ENCODE measurements at regions not wholly inside any gene's neighbourhood (a gene's known extent, or its start where the extent isn't known, plus 50 kb on each side); places are given as distances from the start of the nearest gene placed in this dataset.

DNA sequence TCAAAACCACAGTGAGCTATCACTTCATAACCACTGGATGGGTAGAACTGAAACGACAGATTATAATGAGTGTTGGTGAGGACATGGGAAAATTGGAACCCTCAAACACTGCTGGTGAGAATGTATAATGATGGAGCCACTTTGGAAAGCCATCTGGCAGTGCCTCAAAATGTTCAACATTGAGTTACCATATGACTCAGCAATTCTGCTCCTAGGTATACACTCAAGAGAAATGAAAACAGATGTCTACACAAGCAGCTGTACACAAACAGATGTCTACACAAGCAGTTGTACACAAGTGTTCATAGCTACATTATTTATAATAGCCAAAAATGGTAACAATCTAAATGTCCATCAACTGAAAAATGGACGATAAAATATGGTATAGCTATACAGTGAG lies 143.9 kb downstream of the PDGFRA start:
- ATAC-seq (ENCODE audit: low FRiP score) = no peak
- no peak for DNase-seq (ENCODE audit: low spot score)
- no peak for TF ChIP-seq CTCF (IDR thresholded peaks at IDR 0.05)

DNA sequence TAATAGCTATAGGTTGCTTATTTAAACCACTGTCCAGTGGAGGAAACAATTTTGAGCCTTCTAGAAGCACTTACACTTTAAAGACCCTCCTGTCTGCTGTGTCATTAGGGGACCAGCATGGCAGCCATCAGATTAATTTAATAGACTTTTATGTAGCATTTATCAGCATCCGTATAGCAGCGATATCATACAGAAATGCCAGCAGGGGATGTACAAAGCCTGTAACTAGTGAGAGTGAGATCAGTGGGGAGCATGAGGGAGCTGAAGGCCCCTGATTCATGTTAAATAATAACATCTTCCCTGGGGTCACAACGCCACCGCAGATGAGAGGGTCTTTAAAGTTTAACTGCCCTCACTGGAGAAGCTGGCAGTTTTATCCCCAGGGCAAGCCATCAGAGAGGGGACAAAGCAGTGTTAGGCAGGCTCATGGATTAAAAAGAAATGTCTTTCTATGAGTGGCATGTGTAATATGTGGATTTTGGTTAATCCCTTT lies 144.7 kb downstream of the PDGFRA start:
- ATAC-seq (ENCODE audit: low FRiP score) (no peak), DNase-seq (ENCODE audit: low spot score) (no peak)
- TF ChIP-seq CTCF (IDR thresholded peaks at IDR 0.05) = no peak

DNA sequence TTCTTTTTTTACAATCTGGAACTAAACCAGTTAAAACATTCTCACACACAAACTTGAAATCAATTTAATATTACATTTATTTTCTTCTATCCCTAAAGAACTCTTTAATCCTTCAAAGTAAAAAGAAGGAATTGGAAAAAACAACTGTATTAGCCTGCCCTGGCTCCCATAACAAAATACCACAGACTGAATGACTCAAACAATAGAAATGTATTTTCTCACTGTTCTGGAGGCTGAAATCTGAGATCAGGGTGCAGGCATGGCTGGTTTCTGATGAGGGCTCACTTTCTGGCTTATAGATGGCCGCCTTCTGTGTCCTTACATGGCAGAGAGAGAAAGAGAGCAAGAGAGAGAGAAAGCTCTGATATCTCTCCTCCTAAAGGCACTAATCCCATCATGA lies 149.4 kb downstream of the PDGFRA start:
- ATAC-seq (ENCODE audit: low FRiP score) (no peak), DNase-seq (ENCODE audit: low spot score) (no peak)
- no peak for TF ChIP-seq CTCF (IDR thresholded peaks at IDR 0.05)

DNA sequence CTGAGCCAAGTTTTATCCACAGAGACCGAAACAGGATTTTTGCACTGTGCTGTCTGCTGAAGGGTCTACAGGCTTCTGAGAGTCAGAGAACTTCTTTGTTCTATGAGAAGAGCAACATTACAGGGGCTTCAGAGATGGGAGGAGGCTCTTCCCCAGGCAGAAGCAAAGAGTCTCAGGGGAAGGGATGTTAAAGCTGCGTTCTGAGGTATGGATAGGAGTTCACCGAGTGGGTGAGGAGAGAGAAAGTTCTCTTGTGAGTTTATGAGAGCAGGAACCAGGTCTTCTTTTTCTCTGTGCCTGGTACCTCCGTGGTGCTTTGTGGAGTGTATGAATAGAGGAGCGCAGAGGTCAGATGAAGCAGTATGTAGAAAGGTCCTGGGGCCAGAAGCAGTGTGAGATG lies 155.1 kb downstream of the PDGFRA start:
- ATAC-seq (ENCODE audit: low FRiP score) (no peak), DNase-seq (ENCODE audit: low spot score) (no peak)
- no peak for TF ChIP-seq CTCF (IDR thresholded peaks at IDR 0.05)

- TF ChIP-seq CTCF (IDR thresholded peaks at IDR 0.05) = no peak
- ATAC-seq (ENCODE audit: low FRiP score) (no peak), DNase-seq (ENCODE audit: low spot score) (no peak)
These were observed 155.5 kb downstream of the PDGFRA start for GRCh38 chr4:54384563-54384962.

DNA sequence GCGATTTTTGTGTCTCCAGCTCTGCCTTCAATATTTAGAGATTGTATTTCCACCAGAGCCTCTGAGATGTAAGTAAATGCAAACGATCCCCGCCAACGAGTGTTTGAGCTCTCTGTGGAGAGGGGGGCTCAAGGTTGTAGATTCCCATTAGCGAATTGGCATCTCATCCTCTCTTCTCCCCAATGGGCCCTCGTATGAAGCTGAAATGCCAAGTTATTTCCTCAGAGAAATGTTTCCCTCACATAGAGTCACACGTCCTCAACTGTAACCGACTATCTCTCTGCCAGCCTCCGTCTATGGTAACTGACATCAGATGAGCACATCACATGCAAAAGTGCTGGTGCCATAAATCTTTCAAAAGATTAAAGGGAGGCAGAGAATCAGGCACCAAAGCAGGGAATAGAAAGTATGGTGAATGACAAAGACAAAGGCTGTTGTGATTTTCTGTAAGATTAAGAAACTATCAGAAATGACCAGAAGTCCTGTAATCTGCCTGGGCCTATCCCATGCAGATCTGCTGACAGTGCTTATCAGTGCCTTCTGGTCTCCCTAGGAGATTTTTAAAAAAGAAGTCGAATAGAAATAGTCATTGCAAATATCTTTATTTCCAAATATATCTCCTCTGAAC lies 157.1 kb downstream of the PDGFRA start:
- DNase-seq (ENCODE audit: low spot score) = no peak
- TF ChIP-seq CTCF (IDR thresholded peaks at IDR 0.05) = no peak
- no peak for ATAC-seq (ENCODE audit: low FRiP score)

DNA sequence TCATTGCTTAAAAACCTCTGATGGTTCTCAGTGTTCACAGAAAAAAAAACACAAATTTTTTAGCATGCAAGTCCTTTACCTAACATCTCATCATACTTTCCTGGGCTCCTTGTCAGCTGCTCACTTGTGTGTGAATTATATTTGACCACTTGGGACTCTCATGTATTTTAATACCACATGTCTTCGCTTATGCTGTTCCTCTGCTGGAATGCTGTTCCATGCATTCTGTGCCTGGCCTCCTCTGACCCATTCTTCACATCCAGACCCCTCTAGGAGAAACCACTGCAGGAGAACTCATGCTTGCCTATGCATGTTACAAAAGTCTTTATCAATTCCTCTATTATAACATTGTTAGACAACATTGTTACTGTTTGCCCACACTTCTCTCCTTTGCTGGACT lies 157.6 kb downstream of the PDGFRA start:
- TF ChIP-seq CTCF (IDR thresholded peaks at IDR 0.05) = no peak
- no peak for ATAC-seq (ENCODE audit: low FRiP score)
- no peak for DNase-seq (ENCODE audit: low spot score)
